ENCODE measurements at regions not wholly inside any gene's neighbourhood (a gene's known extent, or its start where the extent isn't known, plus 50 kb on each side); places are given as distances from the start of the nearest gene placed in this dataset.
"Not testable (repeated sequence)": the region's sequence is repeated elsewhere in the genome, so short reads cannot be mapped to it uniquely, and the experiment has no call there.

GRCh38 chr11:130679247-130679646 is 230.8 kb downstream of the ADAMTS15 start:
- no peak for DNase-seq

GRCh38 chr11:130682471-130682870 is 233.8 kb downstream of the SNX19 start:
- DNase-seq, result not testable (repeated sequence)

- DNase-seq, result no peak
Observed at GRCh38 chr11:130689222-130689908, 226.9 kb downstream of the SNX19 start.

- no peak for DNase-seq
Observed at GRCh38 chr11:130691581-130691980, 224.7 kb downstream of the SNX19 start.

GRCh38 chr11:130692220-130692619 is 224.1 kb downstream of the SNX19 start:
- DNase-seq, result no peak

- no peak for DNase-seq
Observed at GRCh38 chr11:130693543-130693942, 222.7 kb downstream of the SNX19 start.

- no peak for DNase-seq
Observed at GRCh38 chr11:130694488-130695045, 221.7 kb downstream of the SNX19 start.

- DNase-seq, result no peak
Observed at GRCh38 chr11:130698174-130698573, 218.1 kb downstream of the SNX19 start.

- DNase-seq, result no peak
Observed at GRCh38 chr11:130699561-130699960, 216.7 kb downstream of the SNX19 start.

- no peak for DNase-seq
Observed at GRCh38 chr11:130700092-130700491, 216.2 kb downstream of the SNX19 start.

GRCh38 chr11:130703489-130704190 is 212.6 kb downstream of the SNX19 start:
- DNase-seq, result no peak

GRCh38 chr11:130705670-130706421 is 210.4 kb downstream of the SNX19 start:
- DNase-seq, result no peak

GRCh38 chr11:130706572-130706971 is 209.7 kb downstream of the SNX19 start:
- DNase-seq, result no peak

- DNase-seq, result no peak
Observed at GRCh38 chr11:130707217-130707616, 209.1 kb downstream of the SNX19 start.

GRCh38 chr11:130709531-130709930 is 206.7 kb downstream of the SNX19 start:
- DNase-seq, result no peak

GRCh38 chr11:130710021-130710420 is 206.3 kb downstream of the SNX19 start:
- no peak for DNase-seq

- DNase-seq, result no peak
Observed at GRCh38 chr11:130710497-130711012, 205.7 kb downstream of the SNX19 start.

- no peak for DNase-seq
Observed at GRCh38 chr11:130711193-130711592, 205.1 kb downstream of the SNX19 start.

- no peak for DNase-seq
Observed at GRCh38 chr11:130712480-130712879, 203.8 kb downstream of the SNX19 start.

GRCh38 chr11:130715085-130715876 is 201.0 kb downstream of the SNX19 start:
- DNase-seq, result no peak

GRCh38 chr11:130715877-130716220 is 200.4 kb downstream of the SNX19 start:
- no peak for DNase-seq

- no peak for DNase-seq
Observed at GRCh38 chr11:130718120-130718519, 198.2 kb downstream of the SNX19 start.
